ENCODE measurements at regions not wholly inside any gene's neighbourhood (a gene's known extent, or its start where the extent isn't known, plus 50 kb on each side); places are given as distances from the start of the nearest gene placed in this dataset.

- DNase-seq (ENCODE audit: low read depth): no peak
Measured at GRCh38 chr1:231108516-231109302, 53.1 kb upstream of the TRIM67 start.

- no peak for DNase-seq (ENCODE audit: low read depth)
Measured at GRCh38 chr1:231107600-231108326, 54.1 kb upstream of the TRIM67 start.

GRCh38 chr1:231107151-231107550, 54.7 kb upstream of the TRIM67 start:
- no peak for DNase-seq (ENCODE audit: low read depth)

- DNase-seq (ENCODE audit: low read depth): peak; percentile 7
Measured at GRCh38 chr1:231106347-231106746, 55.5 kb upstream of the TRIM67 start.

- no peak for DNase-seq (ENCODE audit: low read depth)
Measured at GRCh38 chr1:231104917-231105316, 56.9 kb upstream of the TRIM67 start.

GRCh38 chr1:231103961-231104360, 57.9 kb upstream of the TRIM67 start:
- no peak for DNase-seq (ENCODE audit: low read depth)

GRCh38 chr1:231099996-231100767, 60.1 kb upstream of the FAM89A start:
- no peak for DNase-seq (ENCODE audit: low read depth)

GRCh38 chr1:231099311-231099710, 59.3 kb upstream of the FAM89A start:
- DNase-seq (ENCODE audit: low read depth): no peak

- DNase-seq (ENCODE audit: low read depth): no peak
Measured at GRCh38 chr1:231095595-231095994, 55.5 kb upstream of the FAM89A start.

- no peak for DNase-seq (ENCODE audit: low read depth)
Measured at GRCh38 chr1:231094421-231094820, 54.4 kb upstream of the FAM89A start.

- DNase-seq (ENCODE audit: low read depth): no peak
Measured at GRCh38 chr1:231093156-231093922, 53.3 kb upstream of the FAM89A start.

GRCh38 chr1:231092380-231092779, 52.3 kb upstream of the FAM89A start:
- DNase-seq (ENCODE audit: low read depth): no peak

- no peak for DNase-seq (ENCODE audit: low read depth)
Measured at GRCh38 chr1:231091831-231092301, 51.8 kb upstream of the FAM89A start.

- DNase-seq (ENCODE audit: low read depth): no peak
Measured at GRCh38 chr1:231091415-231091814, 51.4 kb upstream of the FAM89A start.
